ENCODE measurements at regions not wholly inside any gene's neighbourhood (a gene's known extent, or its start where the extent isn't known, plus 50 kb on each side); places are given as distances from the start of the nearest gene placed in this dataset.

- no peaks in the 10 kb centered on the region for H3K36me3 ChIP-seq (ENCODE audit: insufficient read depth in 1 of 2, low read depth in 1 of 2)
- no peak overlapping the region for H3K4me3 ChIP-seq
- no peak overlapping the region for H3K27ac ChIP-seq
- no peaks in the 10 kb centered on the region for H3K27me3 ChIP-seq (ENCODE audit: insufficient read depth in 3 of 3, low read length in 2 of 3)
- H3K4me1 ChIP-seq = no peaks in the 10 kb centered on the region
- ATAC-seq (no peak), DNase-seq (no peak)
- intact Hi-C loops (cut with DNase I) = no loop called here
- WGBS, 3 donors = 90 to 93% (median 92%) methylated on average over 10 of the region's 10 CpGs
- no peak for TF ChIP-seq CTCF (IDR thresholded peaks at IDR 0.05)
- no peaks in the 10 kb centered on the region for H3K9me3 ChIP-seq
These were observed 69.4 kb upstream of the LAPTM4A start for GRCh38 chr2:20120569-20121416.

GRCh38 chr2:20118051-20118450, 66.6 kb upstream of the LAPTM4A start:
- no peaks in the 10 kb centered on the region for H3K27me3 ChIP-seq (ENCODE audit: insufficient read depth in 3 of 3, low read length in 2 of 3)
- intact Hi-C loops (cut with DNase I) = no loop called here
- DNase-seq (no peak), ATAC-seq (no peak)
- no peaks in the 10 kb centered on the region for H3K36me3 ChIP-seq (ENCODE audit: insufficient read depth in 1 of 2, low read depth in 1 of 2)
- H3K9me3 ChIP-seq = no peaks in the 10 kb centered on the region
- WGBS, 3 donors = 56 to 63% (median 61%) methylated on average over 8 of the region's 8 CpGs
- no peak overlapping the region for H3K4me3 ChIP-seq
- TF ChIP-seq CTCF (IDR thresholded peaks at IDR 0.05) = no peak
- H3K4me1 ChIP-seq = no peaks in the 10 kb centered on the region
- no peak overlapping the region for H3K27ac ChIP-seq

GRCh38 chr2:20115902-20116301, 64.5 kb upstream of the LAPTM4A start:
- intact Hi-C loops (cut with DNase I) = no loop called here
- whole genome bisulfite sequencing, 3 donors = 87 to 94% (median 89%) methylated on average over 4 of the region's 4 CpGs
- no peaks in the 10 kb centered on the region for H3K9me3 ChIP-seq
- no peaks in the 10 kb centered on the region for H3K36me3 ChIP-seq (ENCODE audit: insufficient read depth in 1 of 2, low read depth in 1 of 2)
- no peak for TF ChIP-seq CTCF (IDR thresholded peaks at IDR 0.05)
- no peaks in the 10 kb centered on the region for H3K4me1 ChIP-seq
- no peak overlapping the region for H3K4me3 ChIP-seq
- no peaks in the 10 kb centered on the region for H3K27me3 ChIP-seq (ENCODE audit: insufficient read depth in 3 of 3, low read length in 2 of 3)
- no peak for ATAC-seq
- no peak for DNase-seq
- H3K27ac ChIP-seq = no peak overlapping the region

DNA sequence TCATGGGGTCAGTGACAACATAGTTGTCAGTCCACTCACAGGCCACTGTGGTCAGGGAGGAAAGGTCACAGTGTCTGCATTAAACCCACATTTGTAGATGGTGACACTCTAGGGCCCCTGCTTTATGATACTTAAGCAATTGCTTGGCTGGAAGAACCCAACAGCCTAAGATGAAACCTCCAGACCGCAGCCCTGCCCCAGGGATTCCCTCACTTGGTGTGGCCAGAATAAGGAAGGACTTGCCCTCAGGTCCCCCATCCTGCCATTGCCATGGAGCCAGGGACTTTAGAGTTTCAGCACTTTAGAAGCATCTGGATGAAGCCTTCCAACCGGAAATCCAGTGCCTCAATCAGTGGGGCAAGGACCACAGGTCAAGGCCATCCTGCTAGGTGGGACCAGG, 63.9 kb upstream of the LAPTM4A start:
- H3K4me1 ChIP-seq = no peaks in the 10 kb centered on the region
- peaks cover 1% of the 10 kb centered on the region for H3K9me3 ChIP-seq
- 92 to 98% (median 97%) methylated on average over 2 of the region's 2 CpGs for WGBS, 3 donors
- intact Hi-C loops (cut with DNase I) = no loop called here
- no peak overlapping the region for H3K27ac ChIP-seq
- H3K36me3 ChIP-seq (ENCODE audit: insufficient read depth in 1 of 2, low read depth in 1 of 2) = no peaks in the 10 kb centered on the region
- ATAC-seq = no peak
- no peaks in the 10 kb centered on the region for H3K27me3 ChIP-seq (ENCODE audit: insufficient read depth in 3 of 3, low read length in 2 of 3)
- no peak for DNase-seq
- no peak overlapping the region for H3K4me3 ChIP-seq
- no peak for TF ChIP-seq CTCF (IDR thresholded peaks at IDR 0.05)
